MM.1S (cell line): ENCODE measurements at regions not wholly inside any gene's neighbourhood (a gene's known extent, or its start where the extent isn't known, plus 50 kb on each side); places are given as distances from the start of the nearest gene placed in this dataset.

ENCODE experiments used
- EZH2 ChIP-seq: fragments of 300-600 bp; sonication (generic); optimal IDR thresholded peaks from 2 replicates; pipeline ENCODE3; 2017; ENCODE audit warnings: low read depth, mild to moderate bottlenecking, antibody characterized with exemption, low read length, mixed read lengths
- TF ChIP-seq, protein P1 (sequence below): fragments of 300-600 bp; sonication (generic); IDR thresholded peaks from 2 replicates; pipeline ENCODE4 v1.5.1; 2016; ENCODE audit warnings: antibody characterized with exemption, low read length, mixed read lengths

DNA sequence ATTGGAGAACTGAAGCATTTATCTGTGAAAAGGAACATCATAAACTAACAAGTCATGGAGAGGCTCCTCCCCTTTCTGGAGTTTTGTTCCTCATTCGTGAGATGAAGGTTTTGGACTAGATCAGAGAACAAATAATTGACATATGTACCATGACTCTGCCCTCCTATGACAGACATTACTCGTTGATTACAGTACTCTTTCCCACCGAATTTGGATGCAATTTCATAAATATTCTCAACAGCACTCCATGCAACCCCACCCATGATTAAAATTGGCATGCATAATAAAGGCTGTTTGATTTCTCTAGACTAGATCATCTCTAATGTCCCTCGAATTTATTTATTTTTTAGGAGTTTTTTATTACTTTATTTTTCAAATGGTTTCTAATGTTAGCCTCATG is 258.9 kb upstream of the LDB2 start:
- TF ChIP-seq, protein P1, sequence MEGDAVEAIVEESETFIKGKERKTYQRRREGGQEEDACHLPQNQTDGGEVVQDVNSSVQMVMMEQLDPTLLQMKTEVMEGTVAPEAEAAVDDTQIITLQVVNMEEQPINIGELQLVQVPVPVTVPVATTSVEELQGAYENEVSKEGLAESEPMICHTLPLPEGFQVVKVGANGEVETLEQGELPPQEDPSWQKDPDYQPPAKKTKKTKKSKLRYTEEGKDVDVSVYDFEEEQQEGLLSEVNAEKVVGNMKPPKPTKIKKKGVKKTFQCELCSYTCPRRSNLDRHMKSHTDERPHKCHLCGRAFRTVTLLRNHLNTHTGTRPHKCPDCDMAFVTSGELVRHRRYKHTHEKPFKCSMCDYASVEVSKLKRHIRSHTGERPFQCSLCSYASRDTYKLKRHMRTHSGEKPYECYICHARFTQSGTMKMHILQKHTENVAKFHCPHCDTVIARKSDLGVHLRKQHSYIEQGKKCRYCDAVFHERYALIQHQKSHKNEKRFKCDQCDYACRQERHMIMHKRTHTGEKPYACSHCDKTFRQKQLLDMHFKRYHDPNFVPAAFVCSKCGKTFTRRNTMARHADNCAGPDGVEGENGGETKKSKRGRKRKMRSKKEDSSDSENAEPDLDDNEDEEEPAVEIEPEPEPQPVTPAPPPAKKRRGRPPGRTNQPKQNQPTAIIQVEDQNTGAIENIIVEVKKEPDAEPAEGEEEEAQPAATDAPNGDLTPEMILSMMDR, result no peak
- TF ChIP-seq EZH2, result no peak
